Heart left ventricle (tissue), 16 donors: ENCODE measurements at regions not wholly inside any gene's neighbourhood (a gene's known extent, or its start where the extent isn't known, plus 50 kb on each side); places are given as distances from the start of the nearest gene placed in this dataset.

Experiments
- ATAC-seq, 4 donors: fragments of 200-7000 bp; cut with Tn5 transposase; one replicate each; pipeline ENCODE4 v1.9.1; 2020 to 2022; ENCODE audit warnings: moderate library complexity in 4 of 4, mild to moderate bottlenecking in 3 of 4, moderate number of reproducible peaks in 1 of 4
- DNase-seq, 5 donors: peaks; one replicate each; pipeline ENCODE4 v3.0.0-alpha.2; 2020
- H3K27ac ChIP-seq, 12 donors: fragments of 200-600 bp; sonication (generic) in 4 of 12; one replicate each; pipeline versions ENCODE4 v1.5.0 to v1.8.0; 2016 to 2022; ENCODE audit warnings: mild to moderate bottlenecking in 2 of 12
- H3K27me3 ChIP-seq, 9 donors: fragments of 200-600 bp; sonication (generic) in 2 of 9; one replicate each; pipeline versions ENCODE4 v1.5.1 to v1.8.0; 2016 to 2022; ENCODE audit warnings: mild to moderate bottlenecking in 3 of 9
- H3K36me3 ChIP-seq, 9 donors: fragments of 200-600 bp; sonication (generic) in 2 of 9; one replicate each; pipeline versions ENCODE4 v1.5.0 to v1.8.0; 2018 to 2022; ENCODE audit warnings: mild to moderate bottlenecking in 2 of 9
- H3K4me1 ChIP-seq, 12 donors: fragments of 200-600 bp; sonication (generic) in 4 of 12; one replicate each; pipeline versions ENCODE4 v1.5.0 to v1.8.0; 2016 to 2022; ENCODE audit warnings: mild to moderate bottlenecking in 3 of 12
- H3K4me3 ChIP-seq, 12 donors: fragments of 200-600 bp; sonication (generic) in 4 of 12; one replicate each; pipeline versions ENCODE4 v1.5.0 to v1.8.0; 2017 to 2022; ENCODE audit warnings: mild to moderate bottlenecking in 9 of 12, moderate library complexity in 4 of 12
- H3K9me3 ChIP-seq, 12 donors: fragments of 200-600 bp; sonication (generic) in 4 of 12; one replicate each; pipeline versions ENCODE4 v1.5.0 to v1.8.0; 2016 to 2022; ENCODE audit warnings: mild to moderate bottlenecking in 1 of 12
- CTCF ChIP-seq, 12 donors: fragments of 200-600 bp; sonication (generic) in 4 of 12; IDR thresholded peaks; one replicate each; pipeline versions ENCODE4 v1.5.0 to v1.8.0; 2018 to 2022; ENCODE audit warnings: antibody characterized with exemption in 12 of 12, mild to moderate bottlenecking in 5 of 12
- POLR2A ChIP-seq, 2 donors: fragments of 450-650 bp; IDR thresholded peaks; one replicate each; pipeline ENCODE4 v1.6.1; 2017; ENCODE audit warnings: antibody characterized with exemption in 2 of 2, mild to moderate bottlenecking in 2 of 2, moderate library complexity in 2 of 2
- WGBS, 4 donors: extraction: QIAGEN DNeasy Blood & Tissue Kit in 2 of 4; methylation state at CpG; one replicate each; pipeline versions ENCODE4 v1.1.5 to v1.1.7; 2013 to 2018; 5-methylcytosine and 5-hydroxymethylcytosine counted together
- intact Hi-C, 10 donors: fragments of 100-400 bp; cut with DNase I; formaldehyde crosslinking; loops; one replicate each; pipeline versions ENCODE4 v1.11.1 to v1.14.2; 2022
- donor health status: ischemic (EF 13 %, LVEDD 7.1; RV severe dilation, severe dysfunction).
- donor health status: healthy with polysubstance abuse.
- donor health status: DM: no; HTN: yes; CAD: no.
- donor health status: DM: no; HTN: no; CAD: no.
- donor health status: ischemic (EF 25% LVEDD 6.9; RV normal size, moderate dysfunction).
- donor health status: ischemic (EF 25% LVEDD 5.7; RV mildly dilated, moderate dysfunction).
- donor health status: healthy.
- donor health status: DM: yes; HTN: yes; CAD: no.
- donor health status: ischemic (EF 35%, LVEDD 5.7; RV mildly dilated, moderate dysfunction).
- donor health status: nonischemic (EF 11% LVEDD 7.7; RV severe dilation, severe dysfunction).
- donor health status: DM: yes; HTN: yes; CAD: no.
- donor health status: PGD.
- donor health status: ischemic (EF 29% LVEDD 5.4; RV normal size, mild dysfunction).
- donor health status: nonischemic (EF 23%, LVEDD 6.1; RV moderate dilation, normal function).

GRCh38 chr17:14940108-14940937, 324.8 kb downstream of the PMP22 start:
- no peak overlapping the region for H3K4me3 ChIP-seq
- H3K27me3 ChIP-seq: no peaks in the 10 kb centered on the region
- ATAC-seq: no peak
- intact Hi-C loops: no loop called here
- 84 to 88% (median 88%) methylated on average over 4 of the region's 4 CpGs for WGBS, 4 donors
- no peaks in the 10 kb centered on the region for H3K9me3 ChIP-seq
- no peak overlapping the region for H3K27ac ChIP-seq
- DNase-seq: no peak
- H3K4me1 ChIP-seq: no peaks in the 10 kb centered on the region
- TF ChIP-seq CTCF (IDR thresholded peaks at IDR 0.05) (no peak), POLR2A (IDR thresholded peaks at IDR 0.05) (no peak)
- H3K36me3 ChIP-seq: no peaks in the 10 kb centered on the region

- Histone ChIP-seq H3K4me1 (no peaks in the 10 kb centered on the region), H3K27ac (no peak overlapping the region), H3K27me3 (peaks cover 0 to 6% (median 0%) of the 10 kb centered on the region in 9 donors), H3K9me3 (no peaks in the 10 kb centered on the region), H3K4me3 (no peak overlapping the region), H3K36me3 (no peaks in the 10 kb centered on the region)
- DNase-seq (no peak), ATAC-seq (no peak)
- intact Hi-C loops: loop anchor here in 9 of 10 donors (5.0 to 10.0 kb wide), 2 partner anchors 219 to 221 kb away; no protein-coding TSS in a partner anchor
- WGBS, 4 donors: 69 to 91% (median 90%) methylated on average over 2 of the region's 2 CpGs
- TF ChIP-seq CTCF (IDR thresholded peaks at IDR 0.05) (no peak), POLR2A (IDR thresholded peaks at IDR 0.05) (no peak)
Observed at GRCh38 chr17:14935845-14936485, 329.2 kb downstream of the PMP22 start.

GRCh38 chr17:14935139-14935841, 329.8 kb downstream of the PMP22 start:
- WGBS, 4 donors: 84 to 89% (median 87%) methylated on average over 7 of the region's 7 CpGs
- Histone ChIP-seq H3K36me3 (no peaks in the 10 kb centered on the region), H3K27me3 (peaks cover 0 to 6% (median 0%) of the 10 kb centered on the region in 9 donors), H3K4me3 (no peak overlapping the region), H3K27ac (no peak overlapping the region), H3K4me1 (no peaks in the 10 kb centered on the region), H3K9me3 (no peaks in the 10 kb centered on the region)
- intact Hi-C loops: loop anchor here in 9 of 10 donors (5.0 to 10.0 kb wide), 2 partner anchors 220 to 222 kb away; no protein-coding TSS in a partner anchor
- TF ChIP-seq POLR2A (IDR thresholded peaks at IDR 0.05) (no peak), CTCF (IDR thresholded peaks at IDR 0.05) (no peak)
- no peak for DNase-seq
- no peak for ATAC-seq

GRCh38 chr17:14933676-14934075, 331.4 kb downstream of the PMP22 start:
- intact Hi-C loops: loop anchor here in 4 of 10 donors (10.0 kb wide), 1 partner anchor 221 kb away; no protein-coding TSS in a partner anchor
- DNase-seq (no peak), ATAC-seq (no peak)
- Histone ChIP-seq H3K36me3 (no peaks in the 10 kb centered on the region), H3K27ac (no peak overlapping the region), H3K4me1 (no peaks in the 10 kb centered on the region), H3K4me3 (no peak overlapping the region), H3K9me3 (no peaks in the 10 kb centered on the region), H3K27me3 (peaks cover 0 to 6% (median 0%) of the 10 kb centered on the region in 9 donors)
- WGBS, 4 donors: 85 to 90% (median 88%) methylated on average over 4 of the region's 4 CpGs
- TF ChIP-seq POLR2A (IDR thresholded peaks at IDR 0.05) (no peak), CTCF (IDR thresholded peaks at IDR 0.05) (no peak)
